ENCODE measurements at regions not wholly inside any gene's neighbourhood (a gene's known extent, or its start where the extent isn't known, plus 50 kb on each side); places are given as distances from the start of the nearest gene placed in this dataset.

DNA sequence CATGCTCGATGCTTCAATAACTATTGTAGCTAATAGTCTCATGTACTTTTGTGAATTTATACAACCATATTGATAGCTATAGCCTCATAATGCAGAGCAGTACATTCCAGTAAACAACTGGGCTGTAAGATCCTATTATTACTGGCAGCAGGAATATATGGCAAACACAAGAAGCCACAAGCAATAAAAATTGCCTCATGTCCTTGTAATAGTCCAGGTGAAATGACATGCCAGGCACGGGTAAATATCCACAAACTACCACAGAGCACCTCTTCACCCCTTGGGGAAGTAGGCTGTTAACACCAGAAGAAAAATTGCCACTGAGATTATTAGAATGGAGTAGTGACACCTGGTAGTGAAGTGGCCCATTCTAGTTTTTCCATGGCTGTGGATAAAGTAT is 158.3 kb downstream of the MTX2 start:
- TF ChIP-seq, protein P1, sequence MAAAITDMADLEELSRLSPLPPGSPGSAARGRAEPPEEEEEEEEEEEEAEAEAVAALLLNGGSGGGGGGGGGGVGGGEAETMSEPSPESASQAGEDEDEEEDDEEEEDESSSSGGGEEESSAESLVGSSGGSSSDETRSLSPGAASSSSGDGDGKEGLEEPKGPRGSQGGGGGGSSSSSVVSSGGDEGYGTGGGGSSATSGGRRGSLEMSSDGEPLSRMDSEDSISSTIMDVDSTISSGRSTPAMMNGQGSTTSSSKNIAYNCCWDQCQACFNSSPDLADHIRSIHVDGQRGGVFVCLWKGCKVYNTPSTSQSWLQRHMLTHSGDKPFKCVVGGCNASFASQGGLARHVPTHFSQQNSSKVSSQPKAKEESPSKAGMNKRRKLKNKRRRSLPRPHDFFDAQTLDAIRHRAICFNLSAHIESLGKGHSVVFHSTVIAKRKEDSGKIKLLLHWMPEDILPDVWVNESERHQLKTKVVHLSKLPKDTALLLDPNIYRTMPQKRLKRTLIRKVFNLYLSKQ (tag by site-specific recombination; IDR thresholded peaks at IDR 0.05; ENCODE audit: borderline replicate concordance), result no peak
- TF ChIP-seq, protein P2, sequence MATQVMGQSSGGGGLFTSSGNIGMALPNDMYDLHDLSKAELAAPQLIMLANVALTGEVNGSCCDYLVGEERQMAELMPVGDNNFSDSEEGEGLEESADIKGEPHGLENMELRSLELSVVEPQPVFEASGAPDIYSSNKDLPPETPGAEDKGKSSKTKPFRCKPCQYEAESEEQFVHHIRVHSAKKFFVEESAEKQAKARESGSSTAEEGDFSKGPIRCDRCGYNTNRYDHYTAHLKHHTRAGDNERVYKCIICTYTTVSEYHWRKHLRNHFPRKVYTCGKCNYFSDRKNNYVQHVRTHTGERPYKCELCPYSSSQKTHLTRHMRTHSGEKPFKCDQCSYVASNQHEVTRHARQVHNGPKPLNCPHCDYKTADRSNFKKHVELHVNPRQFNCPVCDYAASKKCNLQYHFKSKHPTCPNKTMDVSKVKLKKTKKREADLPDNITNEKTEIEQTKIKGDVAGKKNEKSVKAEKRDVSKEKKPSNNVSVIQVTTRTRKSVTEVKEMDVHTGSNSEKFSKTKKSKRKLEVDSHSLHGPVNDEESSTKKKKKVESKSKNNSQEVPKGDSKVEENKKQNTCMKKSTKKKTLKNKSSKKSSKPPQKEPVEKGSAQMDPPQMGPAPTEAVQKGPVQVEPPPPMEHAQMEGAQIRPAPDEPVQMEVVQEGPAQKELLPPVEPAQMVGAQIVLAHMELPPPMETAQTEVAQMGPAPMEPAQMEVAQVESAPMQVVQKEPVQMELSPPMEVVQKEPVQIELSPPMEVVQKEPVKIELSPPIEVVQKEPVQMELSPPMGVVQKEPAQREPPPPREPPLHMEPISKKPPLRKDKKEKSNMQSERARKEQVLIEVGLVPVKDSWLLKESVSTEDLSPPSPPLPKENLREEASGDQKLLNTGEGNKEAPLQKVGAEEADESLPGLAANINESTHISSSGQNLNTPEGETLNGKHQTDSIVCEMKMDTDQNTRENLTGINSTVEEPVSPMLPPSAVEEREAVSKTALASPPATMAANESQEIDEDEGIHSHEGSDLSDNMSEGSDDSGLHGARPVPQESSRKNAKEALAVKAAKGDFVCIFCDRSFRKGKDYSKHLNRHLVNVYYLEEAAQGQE (tag by site-specific recombination; IDR thresholded peaks at IDR 0.05), result no peak
- TF ChIP-seq ZNF274 (IDR thresholded peaks at IDR 0.05; ENCODE audit: low read length), result no peak
- TF ChIP-seq ZNF274 (tag by site-specific recombination; IDR thresholded peaks at IDR 0.05; ENCODE audit: borderline replicate concordance), result no peak
- no peak for TF ChIP-seq PATZ1 (tag by site-specific recombination; IDR thresholded peaks at IDR 0.05)
- no peak for TF ChIP-seq ZNF24 (tag by site-specific recombination; IDR thresholded peaks at IDR 0.05)
- no peak for TF ChIP-seq ZNF843 (tag by site-specific recombination; IDR thresholded peaks at IDR 0.05)
- TF ChIP-seq ZFP37 (tag by site-specific recombination; IDR thresholded peaks at IDR 0.05), result no peak
- no peak for TF ChIP-seq ZNF530 (tag by site-specific recombination; IDR thresholded peaks at IDR 0.05; ENCODE audit: low read depth)
- no peak for TF ChIP-seq CTCF (tag by site-specific recombination; IDR thresholded peaks at IDR 0.05)
- TF ChIP-seq, protein P3, sequence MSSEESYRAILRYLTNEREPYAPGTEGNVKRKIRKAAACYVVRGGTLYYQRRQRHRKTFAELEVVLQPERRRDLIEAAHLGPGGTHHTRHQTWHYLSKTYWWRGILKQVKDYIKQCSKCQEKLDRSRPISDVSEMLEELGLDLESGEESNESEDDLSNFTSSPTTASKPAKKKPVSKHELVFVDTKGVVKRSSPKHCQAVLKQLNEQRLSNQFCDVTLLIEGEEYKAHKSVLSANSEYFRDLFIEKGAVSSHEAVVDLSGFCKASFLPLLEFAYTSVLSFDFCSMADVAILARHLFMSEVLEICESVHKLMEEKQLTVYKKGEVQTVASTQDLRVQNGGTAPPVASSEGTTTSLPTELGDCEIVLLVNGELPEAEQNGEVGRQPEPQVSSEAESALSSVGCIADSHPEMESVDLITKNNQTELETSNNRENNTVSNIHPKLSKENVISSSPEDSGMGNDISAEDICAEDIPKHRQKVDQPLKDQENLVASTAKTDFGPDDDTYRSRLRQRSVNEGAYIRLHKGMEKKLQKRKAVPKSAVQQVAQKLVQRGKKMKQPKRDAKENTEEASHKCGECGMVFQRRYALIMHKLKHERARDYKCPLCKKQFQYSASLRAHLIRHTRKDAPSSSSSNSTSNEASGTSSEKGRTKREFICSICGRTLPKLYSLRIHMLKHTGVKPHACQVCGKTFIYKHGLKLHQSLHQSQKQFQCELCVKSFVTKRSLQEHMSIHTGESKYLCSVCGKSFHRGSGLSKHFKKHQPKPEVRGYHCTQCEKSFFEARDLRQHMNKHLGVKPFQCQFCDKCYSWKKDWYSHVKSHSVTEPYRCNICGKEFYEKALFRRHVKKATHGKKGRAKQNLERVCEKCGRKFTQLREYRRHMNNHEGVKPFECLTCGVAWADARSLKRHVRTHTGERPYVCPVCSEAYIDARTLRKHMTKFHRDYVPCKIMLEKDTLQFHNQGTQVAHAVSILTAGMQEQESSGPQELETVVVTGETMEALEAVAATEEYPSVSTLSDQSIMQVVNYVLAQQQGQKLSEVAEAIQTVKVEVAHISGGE (tag by site-specific recombination; conservative IDR thresholded peaks at IDR 0.05; ENCODE audit: low read depth), result no peak
